ENCODE measurements at regions not wholly inside any gene's neighbourhood (a gene's known extent, or its start where the extent isn't known, plus 50 kb on each side); places are given as distances from the start of the nearest gene placed in this dataset.
"Not testable (repeated sequence)": the region's sequence is repeated elsewhere in the genome, so short reads cannot be mapped to it uniquely, and the experiment has no call there.

- H3K36me3 ChIP-seq (ENCODE audit: control insufficient read depth in 1 of 2, insufficient read depth in 2 of 2, low read depth in 1 of 2, low read length in 2 of 2); H2AK5ac ChIP-seq (ENCODE audit: low read length, severe bottlenecking); H3K9me3 ChIP-seq (ENCODE audit: control insufficient read depth, low read length); H3K79me1 ChIP-seq (replicated peaks; ENCODE audit: low read length, poor library complexity, severe bottlenecking); H3K4me3 ChIP-seq (ENCODE audit: insufficient read depth in 1 of 2, low read depth in 1 of 2, low read length in 2 of 2); H3K23ac ChIP-seq (ENCODE audit: low read length in 2 of 2); H3K18ac ChIP-seq (ENCODE audit: low read depth in 1 of 2, low read length in 2 of 2); H3K4ac ChIP-seq (ENCODE audit: low read depth in 1 of 2, low read length in 2 of 2); H2BK12ac ChIP-seq (ENCODE audit: low read length in 2 of 2); H3K4me1 ChIP-seq (ENCODE audit: control insufficient read depth, insufficient read depth, low read depth, low read length); H4K8ac ChIP-seq (ENCODE audit: low read length); DNase-seq; H4K91ac ChIP-seq (ENCODE audit: low read length); H3K27me3 ChIP-seq (ENCODE audit: control insufficient read depth in 1 of 2, insufficient read depth in 1 of 2, low read length in 2 of 2); H3K9ac ChIP-seq (ENCODE audit: low read length); H2AFZ ChIP-seq (ENCODE audit: low read depth, low read length); H2BK120ac ChIP-seq (ENCODE audit: low read depth, low read length); H3K27ac ChIP-seq (ENCODE audit: low read length, poor library complexity, severe bottlenecking); H2BK15ac ChIP-seq (ENCODE audit: low read depth, poor library complexity, severe bottlenecking); H2BK5ac ChIP-seq (ENCODE audit: low read depth, low read length, poor library complexity, severe bottlenecking); H3K14ac ChIP-seq (ENCODE audit: low read length in 2 of 2); H3K4me2 ChIP-seq (ENCODE audit: low read length, poor library complexity, severe bottlenecking): not testable (repeated sequence)
- 88% methylated on average over 7 of the region's 7 CpGs for WGBS
Observed at GRCh38 chr5:167299861-167300260, 991.6 kb upstream of the WWC1 start.

GRCh38 chr5:167303582-167303981, 987.9 kb upstream of the WWC1 start:
- H3K79me1 ChIP-seq (replicated peaks; ENCODE audit: low read length, poor library complexity, severe bottlenecking) = no peaks in the 10 kb centered on the region
- no peak overlapping the region for H2AFZ ChIP-seq (ENCODE audit: low read depth, low read length)
- no peak overlapping the region for H2BK15ac ChIP-seq (ENCODE audit: low read depth, poor library complexity, severe bottlenecking)
- no peak overlapping the region for H3K4me2 ChIP-seq (ENCODE audit: low read length, poor library complexity, severe bottlenecking)
- WGBS = 78% methylated on average over 3 of the region's 3 CpGs
- no peak overlapping the region for H3K4me3 ChIP-seq (ENCODE audit: insufficient read depth in 1 of 2, low read depth in 1 of 2, low read length in 2 of 2)
- H2AK5ac ChIP-seq (ENCODE audit: low read length, severe bottlenecking) = no peak overlapping the region
- no peak for DNase-seq
- H3K4ac ChIP-seq (ENCODE audit: low read depth in 1 of 2, low read length in 2 of 2) = no peak overlapping the region
- no peak overlapping the region for H3K27ac ChIP-seq (ENCODE audit: low read length, poor library complexity, severe bottlenecking)
- H3K36me3 ChIP-seq (ENCODE audit: control insufficient read depth in 1 of 2, insufficient read depth in 2 of 2, low read depth in 1 of 2, low read length in 2 of 2) = no peaks in the 10 kb centered on the region
- no peak overlapping the region for H3K23ac ChIP-seq (ENCODE audit: low read length in 2 of 2)
- no peak overlapping the region for H3K14ac ChIP-seq (ENCODE audit: low read length in 2 of 2)
- no peak overlapping the region for H3K9ac ChIP-seq (ENCODE audit: low read length)
- no peak overlapping the region for H4K8ac ChIP-seq (ENCODE audit: low read length)
- no peak overlapping the region for H4K91ac ChIP-seq (ENCODE audit: low read length)
- H2BK120ac ChIP-seq (ENCODE audit: low read depth, low read length) = no peak overlapping the region
- H3K9me3 ChIP-seq (ENCODE audit: control insufficient read depth, low read length) = peaks cover 3% of the 10 kb centered on the region
- H2BK12ac ChIP-seq (ENCODE audit: low read length in 2 of 2) = no peak overlapping the region
- H3K18ac ChIP-seq (ENCODE audit: low read depth in 1 of 2, low read length in 2 of 2) = no peak overlapping the region
- H2BK5ac ChIP-seq (ENCODE audit: low read depth, low read length, poor library complexity, severe bottlenecking) = no peak overlapping the region
- H3K27me3 ChIP-seq (ENCODE audit: control insufficient read depth in 1 of 2, insufficient read depth in 1 of 2, low read length in 2 of 2) = peaks cover 14 to 24% of the 10 kb centered on the region in 2 experiments
- H3K4me1 ChIP-seq (ENCODE audit: control insufficient read depth, insufficient read depth, low read depth, low read length) = no peaks in the 10 kb centered on the region

GRCh38 chr5:167304834-167305469, 986.5 kb upstream of the WWC1 start:
- Histone ChIP-seq H2AFZ (ENCODE audit: low read depth, low read length) (no peak overlapping the region), H4K91ac (ENCODE audit: low read length) (no peak overlapping the region), H3K4me1 (ENCODE audit: control insufficient read depth, insufficient read depth, low read depth, low read length) (no peaks in the 10 kb centered on the region), H2BK120ac (ENCODE audit: low read depth, low read length) (no peak overlapping the region), H3K27ac (ENCODE audit: low read length, poor library complexity, severe bottlenecking) (no peak overlapping the region), H3K18ac (ENCODE audit: low read depth in 1 of 2, low read length in 2 of 2) (no peak overlapping the region), H2BK12ac (ENCODE audit: low read length in 2 of 2) (no peak overlapping the region), H2AK5ac (ENCODE audit: low read length, severe bottlenecking) (no peak overlapping the region), H3K23ac (ENCODE audit: low read length in 2 of 2) (no peak overlapping the region), H3K14ac (ENCODE audit: low read length in 2 of 2) (no peak overlapping the region), H4K8ac (ENCODE audit: low read length) (no peak overlapping the region), H3K79me1 (replicated peaks; ENCODE audit: low read length, poor library complexity, severe bottlenecking) (no peaks in the 10 kb centered on the region), H3K27me3 (ENCODE audit: control insufficient read depth in 1 of 2, insufficient read depth in 1 of 2, low read length in 2 of 2) (peaks cover 14 to 24% of the 10 kb centered on the region in 2 experiments), H3K9ac (ENCODE audit: low read length) (no peak overlapping the region), H3K9me3 (ENCODE audit: control insufficient read depth, low read length) (peaks cover 3% of the 10 kb centered on the region), H3K36me3 (ENCODE audit: control insufficient read depth in 1 of 2, insufficient read depth in 2 of 2, low read depth in 1 of 2, low read length in 2 of 2) (no peaks in the 10 kb centered on the region), H3K4me2 (ENCODE audit: low read length, poor library complexity, severe bottlenecking) (no peak overlapping the region), H3K4me3 (ENCODE audit: insufficient read depth in 1 of 2, low read depth in 1 of 2, low read length in 2 of 2) (no peak overlapping the region), H2BK5ac (ENCODE audit: low read depth, low read length, poor library complexity, severe bottlenecking) (no peak overlapping the region), H3K4ac (ENCODE audit: low read depth in 1 of 2, low read length in 2 of 2) (no peak overlapping the region), H2BK15ac (ENCODE audit: low read depth, poor library complexity, severe bottlenecking) (no peak overlapping the region)
- no peak for DNase-seq
- 87% methylated on average over 6 of the region's 6 CpGs for WGBS

- Histone ChIP-seq H3K4me2 (ENCODE audit: low read length, poor library complexity, severe bottlenecking) (no peak overlapping the region), H3K4me1 (ENCODE audit: control insufficient read depth, insufficient read depth, low read depth, low read length) (no peaks in the 10 kb centered on the region), H4K91ac (ENCODE audit: low read length) (no peak overlapping the region), H3K14ac (ENCODE audit: low read length in 2 of 2) (no peak overlapping the region), H2AK5ac (ENCODE audit: low read length, severe bottlenecking) (no peak overlapping the region), H2BK5ac (ENCODE audit: low read depth, low read length, poor library complexity, severe bottlenecking) (no peak overlapping the region), H2BK120ac (ENCODE audit: low read depth, low read length) (no peak overlapping the region), H3K9me3 (ENCODE audit: control insufficient read depth, low read length) (peaks cover 3% of the 10 kb centered on the region), H3K18ac (ENCODE audit: low read depth in 1 of 2, low read length in 2 of 2) (no peak overlapping the region), H2AFZ (ENCODE audit: low read depth, low read length) (no peak overlapping the region), H2BK15ac (ENCODE audit: low read depth, poor library complexity, severe bottlenecking) (no peak overlapping the region), H3K27ac (ENCODE audit: low read length, poor library complexity, severe bottlenecking) (no peak overlapping the region), H4K8ac (ENCODE audit: low read length) (no peak overlapping the region), H3K9ac (ENCODE audit: low read length) (no peak overlapping the region), H2BK12ac (ENCODE audit: low read length in 2 of 2) (no peak overlapping the region), H3K4me3 (ENCODE audit: insufficient read depth in 1 of 2, low read depth in 1 of 2, low read length in 2 of 2) (no peak overlapping the region), H3K79me1 (replicated peaks; ENCODE audit: low read length, poor library complexity, severe bottlenecking) (no peaks in the 10 kb centered on the region), H3K4ac (ENCODE audit: low read depth in 1 of 2, low read length in 2 of 2) (no peak overlapping the region), H3K36me3 (ENCODE audit: control insufficient read depth in 1 of 2, insufficient read depth in 2 of 2, low read depth in 1 of 2, low read length in 2 of 2) (no peaks in the 10 kb centered on the region), H3K27me3 (ENCODE audit: control insufficient read depth in 1 of 2, insufficient read depth in 1 of 2, low read length in 2 of 2) (peaks cover 14 to 24% of the 10 kb centered on the region in 2 experiments), H3K23ac (ENCODE audit: low read length in 2 of 2) (no peak overlapping the region)
- WGBS = 73% methylated on average over 8 of the region's 9 CpGs
- DNase-seq = no peak
Observed at GRCh38 chr5:167305591-167306213, 985.7 kb upstream of the WWC1 start.
